CD4-positive, alpha-beta T cell treated with Interleukin-15 for 4 hours (primary cell): ENCODE measurements at regions not wholly inside any gene's neighbourhood (a gene's known extent, or its start where the extent isn't known, plus 50 kb on each side); places are given as distances from the start of the nearest gene placed in this dataset.

Experiments
- DNase-seq: peaks from one replicate; pipeline ENCODE4 v3.0.0-alpha.2; 2020; ENCODE audit warnings: low spot score

- DNase-seq: no peak
Observed at GRCh38 chr7:67422601-67423000, 426.0 kb downstream of the TYW1 start.

DNA sequence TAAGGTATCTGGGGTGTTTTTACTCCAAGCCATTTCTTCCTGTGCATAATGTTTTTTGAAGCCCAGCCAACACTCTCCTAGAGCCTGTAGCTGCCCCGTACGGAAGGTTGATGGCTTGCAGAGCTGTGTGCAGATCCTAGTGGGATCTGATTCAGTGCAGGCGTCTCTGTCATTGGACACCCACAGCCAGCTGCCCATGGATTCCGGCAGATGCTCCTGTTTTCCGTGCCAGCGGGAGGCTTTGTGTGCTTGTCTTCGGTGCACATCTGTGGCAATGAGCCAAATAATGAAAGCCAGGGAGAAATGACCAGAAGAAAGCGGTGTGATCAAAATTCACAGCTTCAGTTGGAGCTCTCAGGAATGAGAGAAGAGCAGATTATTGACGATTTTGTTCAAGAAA lies 426.4 kb downstream of the TYW1 start:
- no peak for DNase-seq

DNA sequence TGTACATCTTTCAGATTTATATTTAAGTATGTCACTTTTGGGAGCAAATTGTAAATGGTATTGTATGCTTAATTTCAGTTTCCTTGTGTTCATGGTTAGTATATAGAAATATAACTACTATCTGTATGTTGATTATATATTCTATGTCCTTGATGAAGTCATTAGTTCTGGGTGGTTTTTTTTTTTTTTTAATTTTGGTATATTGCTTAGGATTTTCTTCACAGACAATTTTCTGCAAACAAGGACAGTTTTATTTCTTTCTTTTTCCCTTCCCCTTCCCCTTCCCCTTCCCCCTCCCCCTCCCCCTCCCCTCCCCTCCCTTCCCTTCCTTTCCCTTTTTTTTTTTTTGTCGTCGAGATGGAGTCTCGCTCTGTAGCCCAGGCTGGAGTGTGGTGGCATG lies 430.0 kb downstream of the TYW1 start:
- DNase-seq: no peak

- no peak for DNase-seq
Observed at GRCh38 chr7:67429735-67430134, 433.1 kb downstream of the TYW1 start.

GRCh38 chr7:67432536-67433234 lies 436.1 kb downstream of the TYW1 start:
- DNase-seq: no peak

DNA sequence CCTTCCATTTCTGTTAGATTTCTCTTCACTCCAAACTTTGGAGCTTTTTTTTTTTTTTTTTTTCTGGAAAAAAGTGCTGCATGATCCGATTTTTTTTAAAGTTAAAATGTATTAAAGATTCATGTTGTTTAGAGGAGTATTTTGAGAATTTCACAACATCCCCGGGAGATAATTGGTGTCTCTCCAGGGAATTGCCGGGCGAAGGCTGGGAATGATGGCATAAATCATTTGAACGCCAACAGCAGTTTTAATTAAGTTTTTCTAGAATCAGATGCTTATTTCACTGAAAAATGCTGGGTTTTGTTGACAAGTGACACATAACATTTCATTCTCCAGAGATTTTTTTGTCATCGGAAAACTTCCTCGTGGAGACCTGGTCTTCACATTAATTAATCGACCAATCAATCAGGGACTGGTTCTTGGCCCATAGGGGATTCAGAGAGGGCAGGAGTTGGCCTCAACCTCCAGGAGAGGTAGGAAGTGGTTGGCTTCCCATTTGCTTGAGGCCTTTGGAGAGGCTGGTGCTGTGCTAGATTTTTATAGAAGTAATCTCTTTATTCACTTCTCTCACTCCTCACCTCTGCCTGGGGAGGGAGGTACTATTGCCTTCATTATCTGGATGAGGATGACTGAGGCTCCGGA lies 439.4 kb downstream of the TYW1 start:
- DNase-seq: no peak

- DNase-seq: no peak
Observed at GRCh38 chr7:67438198-67438882, 441.7 kb downstream of the TYW1 start.

- no peak for DNase-seq
Observed at GRCh38 chr7:67438913-67439505, 442.4 kb downstream of the TYW1 start.

GRCh38 chr7:67440321-67440720 lies 443.7 kb downstream of the TYW1 start:
- no peak for DNase-seq

DNA sequence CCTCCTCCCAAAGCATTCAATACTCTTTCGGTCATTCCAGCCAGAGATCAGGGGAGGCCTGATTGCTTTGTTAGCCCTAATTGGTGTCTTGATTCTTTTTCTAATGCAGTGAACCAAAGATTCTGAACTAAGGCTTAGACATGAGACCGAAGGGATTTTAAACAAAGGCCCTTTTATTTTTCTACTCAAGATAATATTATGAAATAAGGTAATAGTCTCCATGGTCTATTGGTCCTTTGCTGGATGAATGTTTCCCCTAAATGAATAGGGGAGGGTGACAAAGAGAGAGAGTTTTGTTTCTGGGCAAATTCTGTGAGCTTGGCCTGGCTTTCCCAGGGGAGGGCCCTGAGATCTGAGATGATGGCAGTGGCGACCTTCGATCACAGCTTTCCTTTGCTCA lies 449.1 kb downstream of the TYW1 start:
- no peak for DNase-seq

GRCh38 chr7:67447297-67447696 lies 450.7 kb downstream of the TYW1 start:
- DNase-seq: no peak

DNA sequence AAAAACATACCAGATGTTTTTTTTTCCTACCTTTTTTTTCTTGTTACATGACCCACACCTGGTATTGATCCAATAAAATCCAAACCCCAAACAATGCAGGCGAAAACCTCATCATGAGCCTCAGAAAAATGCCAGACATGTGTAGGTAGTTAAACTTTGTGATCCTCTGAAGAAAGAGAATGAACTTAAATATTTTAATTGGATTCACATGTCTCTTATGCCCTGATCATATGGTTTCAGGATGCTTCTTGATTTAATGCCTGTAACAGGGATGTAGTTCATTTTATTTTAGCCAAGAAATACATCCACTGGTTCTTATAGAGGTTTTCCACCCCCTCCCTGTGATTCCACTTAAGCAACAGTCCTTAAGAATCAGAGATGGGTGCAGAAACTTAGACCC lies 451.6 kb downstream of the TYW1 start:
- no peak for DNase-seq

DNA sequence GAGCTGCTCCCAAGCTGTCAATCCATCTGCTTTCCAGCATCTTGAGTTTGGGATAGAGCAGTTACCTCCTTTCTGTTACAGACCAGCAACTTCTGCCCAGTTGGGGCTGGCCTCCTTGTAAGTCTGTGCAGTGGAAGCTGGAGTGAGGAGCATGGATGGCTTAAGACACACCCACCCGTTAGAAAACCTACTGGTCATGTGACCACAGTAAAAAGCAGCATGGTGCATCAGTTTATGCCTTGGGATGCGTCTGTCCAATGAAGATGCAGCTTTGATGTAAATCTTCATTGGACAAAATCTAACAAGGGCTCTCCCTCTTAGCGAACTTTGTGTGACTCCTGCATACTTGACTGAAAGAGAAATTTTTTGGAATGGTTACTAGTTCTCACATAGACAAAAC lies 453.5 kb downstream of the TYW1 start:
- DNase-seq: no peak

DNA sequence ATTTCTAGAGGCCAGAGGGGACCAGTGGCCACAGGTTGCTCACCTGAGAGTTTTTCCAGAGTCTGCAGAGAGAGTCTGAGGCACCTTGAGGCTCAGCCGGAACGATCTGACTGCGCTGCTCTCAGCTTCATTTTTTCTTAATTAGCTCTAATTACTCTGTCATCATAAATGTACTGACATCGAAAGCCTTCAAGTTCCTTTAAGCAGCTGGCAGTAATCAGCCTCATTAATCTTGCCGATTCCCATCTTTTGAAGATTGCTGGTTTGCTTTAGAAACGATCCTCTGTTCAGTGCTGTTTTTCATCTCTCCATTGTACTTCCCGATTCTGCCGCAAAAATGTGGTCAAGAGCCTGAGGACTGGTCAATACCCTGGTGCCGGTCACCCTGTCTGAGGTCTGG lies 454.7 kb downstream of the TYW1 start:
- DNase-seq: no peak

- no peak for DNase-seq
Observed at GRCh38 chr7:67452516-67453026, 455.9 kb downstream of the TYW1 start.

DNA sequence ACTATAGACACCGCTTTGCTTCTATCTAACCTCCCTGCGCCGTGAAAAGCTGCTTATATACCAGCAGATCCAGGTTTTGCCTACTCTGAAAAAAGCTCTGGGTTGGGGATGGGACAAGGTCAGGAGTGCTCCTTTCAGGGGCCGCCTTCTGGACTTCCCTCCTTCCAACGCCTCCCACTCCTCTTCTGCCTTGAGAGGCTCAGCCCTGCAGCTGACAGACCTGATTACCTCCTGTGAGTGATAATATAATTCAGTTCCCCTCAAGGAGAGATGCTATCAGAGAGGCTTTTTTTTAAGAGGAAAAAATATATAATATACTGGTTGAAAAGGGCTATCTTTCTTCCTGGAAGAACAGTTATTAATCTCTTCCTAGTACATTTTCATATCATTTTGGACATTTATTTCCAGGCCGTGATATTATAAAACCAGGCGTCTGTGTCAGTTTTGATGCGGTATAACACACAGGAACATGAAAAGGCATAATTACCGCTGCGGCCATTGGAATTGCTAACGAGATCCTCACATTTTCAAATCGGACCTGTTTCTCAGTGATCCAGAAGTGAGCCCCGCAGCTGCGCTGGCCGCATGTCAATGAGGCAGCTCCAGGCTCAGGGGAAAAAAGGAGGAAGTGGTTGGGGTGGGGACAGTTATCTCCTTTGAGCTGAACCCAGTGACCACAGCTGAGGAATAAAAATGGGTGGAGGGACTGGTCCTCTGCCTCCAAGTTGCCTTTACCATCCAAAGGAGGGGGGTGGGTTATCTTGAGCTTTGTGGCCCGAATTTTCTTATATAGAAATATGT lies 457.1 kb downstream of the TYW1 start:
- no peak for DNase-seq

- DNase-seq: no peak
Observed at GRCh38 chr7:67455508-67455907, 458.9 kb downstream of the TYW1 start.

GRCh38 chr7:67462781-67463191 lies 466.2 kb downstream of the TYW1 start:
- no peak for DNase-seq

DNA sequence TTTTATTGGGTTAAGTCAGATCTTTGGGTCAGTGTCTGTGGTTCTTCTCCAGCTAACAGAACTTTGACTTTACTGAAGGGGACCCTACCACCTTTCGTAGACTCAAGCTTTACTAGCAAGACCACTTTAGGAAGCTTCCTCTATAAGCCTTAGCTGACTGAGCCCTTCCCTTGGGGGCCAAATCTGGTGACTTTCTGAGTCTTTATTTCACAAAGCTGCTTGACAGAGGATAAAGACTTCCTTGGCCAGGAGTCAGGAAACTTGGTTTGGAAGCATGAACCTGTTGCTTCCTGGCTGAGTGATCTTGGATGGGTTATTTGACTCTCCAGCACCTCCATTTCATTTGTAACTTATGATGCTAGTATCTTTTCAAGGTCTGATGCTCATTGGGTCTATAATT lies 466.7 kb downstream of the TYW1 start:
- DNase-seq: no peak

GRCh38 chr7:67463983-67464382 lies 467.4 kb downstream of the TYW1 start:
- DNase-seq: no peak

- DNase-seq: no peak
Observed at GRCh38 chr7:67466109-67466508, 469.5 kb downstream of the TYW1 start.

GRCh38 chr7:67470256-67470751 lies 473.7 kb downstream of the TYW1 start:
- DNase-seq: no peak
